ES-I3 (cell line): ENCODE measurements at regions not wholly inside any gene's neighbourhood (a gene's known extent, or its start where the extent isn't known, plus 50 kb on each side); places are given as distances from the start of the nearest gene placed in this dataset.

Source experiments
- H3K36me3 ChIP-seq: 2 replicates; pipeline ENCODE4 v1.6.1; 2013; ENCODE audit warnings: mild to moderate bottlenecking, low read length, control low read depth, moderate library complexity; ENCODE audit not compliant: insufficient read depth
- H3K4me1 ChIP-seq: 2 replicates; pipeline ENCODE4 v1.6.1; 2013; ENCODE audit warnings: mild to moderate bottlenecking, control low read depth, low read length; ENCODE audit not compliant: insufficient read depth
- H3K9ac ChIP-seq: 2 replicates; pipeline ENCODE4 v1.6.1; 2013; ENCODE audit warnings: low read depth, mild to moderate bottlenecking, low read length, moderate library complexity
- H3K9me3 ChIP-seq: 2 replicates; pipeline ENCODE4 v1.6.1; 2013; ENCODE audit warnings: mild to moderate bottlenecking, low read length, moderate library complexity; ENCODE audit not compliant: control insufficient read depth, insufficient read depth

GRCh38 chr7:94206295-94206694 lies 188.4 kb upstream of the COL1A2 start:
- no peak overlapping the region for H3K9ac ChIP-seq
- no peaks in the 10 kb centered on the region for H3K4me1 ChIP-seq
- no peaks in the 10 kb centered on the region for H3K36me3 ChIP-seq
- no peaks in the 10 kb centered on the region for H3K9me3 ChIP-seq

GRCh38 chr7:94212160-94212559 lies 182.5 kb upstream of the COL1A2 start:
- no peaks in the 10 kb centered on the region for H3K4me1 ChIP-seq
- H3K9me3 ChIP-seq = no peaks in the 10 kb centered on the region
- no peak overlapping the region for H3K9ac ChIP-seq
- no peaks in the 10 kb centered on the region for H3K36me3 ChIP-seq

GRCh38 chr7:94216944-94217461 lies 177.7 kb upstream of the COL1A2 start:
- Histone ChIP-seq H3K36me3 (no peaks in the 10 kb centered on the region), H3K9ac (no peak overlapping the region), H3K4me1 (no peaks in the 10 kb centered on the region), H3K9me3 (no peaks in the 10 kb centered on the region)

- no peak overlapping the region for H3K9ac ChIP-seq
- H3K36me3 ChIP-seq = no peaks in the 10 kb centered on the region
- H3K4me1 ChIP-seq = no peaks in the 10 kb centered on the region
- no peaks in the 10 kb centered on the region for H3K9me3 ChIP-seq
Observed at GRCh38 chr7:94217766-94218165, 176.9 kb upstream of the COL1A2 start.

- Histone ChIP-seq H3K4me1 (peaks cover 10% of the 10 kb centered on the region; the same call in 1 of the 2 replicates), H3K9me3 (no peaks in the 10 kb centered on the region), H3K9ac (no peak overlapping the region), H3K36me3 (no peaks in the 10 kb centered on the region)
Observed at GRCh38 chr7:94222516-94222915, 172.2 kb upstream of the COL1A2 start.

GRCh38 chr7:94223375-94224084 lies 171.2 kb upstream of the COL1A2 start:
- Histone ChIP-seq H3K36me3 (no peaks in the 10 kb centered on the region), H3K9ac (no peak overlapping the region), H3K9me3 (no peaks in the 10 kb centered on the region), H3K4me1 (peaks cover 10% of the 10 kb centered on the region; the same call in 1 of the 2 replicates)

- Histone ChIP-seq H3K9me3 (no peaks in the 10 kb centered on the region), H3K36me3 (no peaks in the 10 kb centered on the region), H3K9ac (no peak overlapping the region), H3K4me1 (peaks cover 9% of the 10 kb centered on the region; the same call in 1 of the 2 replicates)
Observed at GRCh38 chr7:94228223-94228622, 166.5 kb upstream of the COL1A2 start.

- Histone ChIP-seq H3K4me1 (peaks cover 5% of the 10 kb centered on the region; the same call in 1 of the 2 replicates), H3K36me3 (no peaks in the 10 kb centered on the region), H3K9me3 (no peaks in the 10 kb centered on the region), H3K9ac (no peak overlapping the region)
Observed at GRCh38 chr7:94228678-94229077, 166.0 kb upstream of the COL1A2 start.

GRCh38 chr7:94231305-94231704 lies 163.4 kb upstream of the COL1A2 start:
- Histone ChIP-seq H3K9ac (no peak overlapping the region), H3K9me3 (no peaks in the 10 kb centered on the region), H3K4me1 (no peaks in the 10 kb centered on the region), H3K36me3 (no peaks in the 10 kb centered on the region)

- Histone ChIP-seq H3K36me3 (no peaks in the 10 kb centered on the region), H3K4me1 (no peaks in the 10 kb centered on the region), H3K9me3 (no peaks in the 10 kb centered on the region), H3K9ac (no peak overlapping the region)
Observed at GRCh38 chr7:94236960-94237359, 157.7 kb upstream of the COL1A2 start.

- Histone ChIP-seq H3K4me1 (no peaks in the 10 kb centered on the region), H3K9me3 (no peaks in the 10 kb centered on the region), H3K9ac (no peak overlapping the region), H3K36me3 (no peaks in the 10 kb centered on the region)
Observed at GRCh38 chr7:94237417-94237816, 157.3 kb upstream of the COL1A2 start.

GRCh38 chr7:94239661-94240234 lies 154.9 kb upstream of the COL1A2 start:
- Histone ChIP-seq H3K9ac (no peak overlapping the region), H3K9me3 (no peaks in the 10 kb centered on the region), H3K4me1 (no peaks in the 10 kb centered on the region), H3K36me3 (no peaks in the 10 kb centered on the region)

GRCh38 chr7:94240902-94241301 lies 153.8 kb upstream of the COL1A2 start:
- Histone ChIP-seq H3K4me1 (no peaks in the 10 kb centered on the region), H3K36me3 (no peaks in the 10 kb centered on the region), H3K9ac (no peak overlapping the region), H3K9me3 (no peaks in the 10 kb centered on the region)

- no peaks in the 10 kb centered on the region for H3K36me3 ChIP-seq
- no peak overlapping the region for H3K9ac ChIP-seq
- H3K9me3 ChIP-seq = no peaks in the 10 kb centered on the region
- H3K4me1 ChIP-seq = no peaks in the 10 kb centered on the region
Observed at GRCh38 chr7:94241402-94241925, 153.2 kb upstream of the COL1A2 start.
